ENCODE measurements at regions not wholly inside any gene's neighbourhood (a gene's known extent, or its start where the extent isn't known, plus 50 kb on each side); places are given as distances from the start of the nearest gene placed in this dataset.

- in situ Hi-C loops (cut with MboI): no loop called here
- SMC1A ChIA-PET (ENCODE audit: uncharacterized antibody, unreplicated experiment): no interaction called here
- H3K36me3 ChIP-seq (ENCODE audit: control insufficient read depth in 2 of 2, insufficient read depth in 2 of 2, low read length in 1 of 2): no peaks in the 10 kb centered on the region
- no peaks in the 10 kb centered on the region for H3K79me2 ChIP-seq (ENCODE audit: control insufficient read depth, insufficient read depth, low read length)
- POLR2A ChIA-PET: no interaction called here
- BruUV-seq (replicated peaks): no TSS peak
- H4K20me1 ChIP-seq (ENCODE audit: control insufficient read depth, insufficient read depth): no peaks in the 10 kb centered on the region
- WGBS (ENCODE audit: insufficient coverage, insufficient replicate concordance, low lambda C conversion rate, missing lambda C conversion rate): 0% methylated on average over 3 of the region's 3 CpGs
- intact Hi-C loops (cut with micrococcal nuclease; ENCODE audit: unreplicated experiment): loop anchor here (1.0 kb wide), 1 partner anchor 30 kb away; no protein-coding TSS in a partner anchor
- H3K27me3 ChIP-seq (replicated peaks in 1 of 2; ENCODE audit: control insufficient read depth in 2 of 2, insufficient read depth in 2 of 2, low read length in 1 of 2): no peaks in the 10 kb centered on the region
- H3K4me2 ChIP-seq (ENCODE audit: control insufficient read depth, insufficient read depth): no peak overlapping the region
- RAD21 ChIA-PET (ENCODE audit: unreplicated experiment): no interaction called here
- no peak overlapping the region for H3K4me3 ChIP-seq
- FAIRE-seq (no peak), ATAC-seq (no peak), DNase-seq (ENCODE audit: low read depth, low spot score) (no peak)
- H3K27ac ChIP-seq (ENCODE audit: control insufficient read depth, insufficient read depth): no peak overlapping the region
- no peaks in the 10 kb centered on the region for H3K9me3 ChIP-seq (replicated peaks; ENCODE audit: control insufficient read depth, insufficient read depth, low read length)
- no peak overlapping the region for H3K9ac ChIP-seq (ENCODE audit: control insufficient read depth, insufficient read depth, low read length)
- no peak overlapping the region for H2AFZ ChIP-seq (ENCODE audit: control insufficient read depth, low read depth, low read length)
- no peaks in the 10 kb centered on the region for H3K4me1 ChIP-seq (ENCODE audit: control insufficient read depth, insufficient read depth, low read length)
- CTCF ChIA-PET: no interaction called here
- no peak for TF ChIP-seq WRNIP1 (IDR thresholded peaks at IDR 0.05; ENCODE audit: borderline replicate concordance, low read depth, low read length)
These were observed 715.5 kb downstream of the NCAM2 start for GRCh38 chr21:21713651-21714180.

GRCh38 chr21:21714426-21714825 lies 716.2 kb downstream of the NCAM2 start:
- no peak for DNase-seq (ENCODE audit: low read depth, low spot score)
- Histone ChIP-seq H3K4me1 (ENCODE audit: control insufficient read depth, insufficient read depth, low read length) (no peaks in the 10 kb centered on the region), H3K9ac (ENCODE audit: control insufficient read depth, insufficient read depth, low read length) (no peak overlapping the region), H3K79me2 (ENCODE audit: control insufficient read depth, insufficient read depth, low read length) (no peaks in the 10 kb centered on the region), H3K36me3 (ENCODE audit: control insufficient read depth in 2 of 2, insufficient read depth in 2 of 2, low read length in 1 of 2) (no peaks in the 10 kb centered on the region), H3K4me2 (ENCODE audit: control insufficient read depth, insufficient read depth) (no peak overlapping the region), H4K20me1 (ENCODE audit: control insufficient read depth, insufficient read depth) (no peaks in the 10 kb centered on the region), H3K4me3 (no peak overlapping the region), H3K27ac (ENCODE audit: control insufficient read depth, insufficient read depth) (no peak overlapping the region), H3K9me3 (replicated peaks; ENCODE audit: control insufficient read depth, insufficient read depth, low read length) (no peaks in the 10 kb centered on the region), H3K27me3 (replicated peaks in 1 of 2; ENCODE audit: control insufficient read depth in 2 of 2, insufficient read depth in 2 of 2, low read length in 1 of 2) (no peaks in the 10 kb centered on the region), H2AFZ (ENCODE audit: control insufficient read depth, low read depth, low read length) (no peak overlapping the region)
- intact Hi-C loops (cut with micrococcal nuclease; ENCODE audit: unreplicated experiment) (no loop called here), in situ Hi-C loops (cut with MboI) (no loop called here)
- TF ChIP-seq DPF2 (IDR thresholded peaks at IDR 0.05) (no peak), PBX3 (IDR thresholded peaks at IDR 0.05; ENCODE audit: insufficient replicate concordance, low read depth, low read length) (no peak), ZBTB33 (IDR thresholded peaks at IDR 0.05) (no peak), PRDM15 (CRISPR knock-in tag; IDR thresholded peaks at IDR 0.05) (no peak)
- no TSS peak for BruUV-seq (replicated peaks)
- RAD21 ChIA-PET (ENCODE audit: unreplicated experiment): no interaction called here
- SMC1A ChIA-PET (ENCODE audit: uncharacterized antibody, unreplicated experiment): no interaction called here
- FAIRE-seq: no peak
- CTCF ChIA-PET: no interaction called here
- POLR2A ChIA-PET: no interaction called here
- 0% methylated on average over 2 of the region's 2 CpGs for WGBS (ENCODE audit: insufficient coverage, insufficient replicate concordance, low lambda C conversion rate, missing lambda C conversion rate)
- no peak for ATAC-seq
